Fibroblast of villous mesenchyme (primary cell): ENCODE measurements at regions not wholly inside any gene's neighbourhood (a gene's known extent, or its start where the extent isn't known, plus 50 kb on each side); places are given as distances from the start of the nearest gene placed in this dataset.

Source experiments
- DNase-seq: peaks from one replicate; pipeline ENCODE4 v3.0.0-alpha.2; 2010; ENCODE audit warnings: low read depth
- H3K4me3 ChIP-seq: 2 replicates; pipeline ENCODE4 v1.5.1; 2011; ENCODE audit warnings: low read depth, mild to moderate bottlenecking, low read length
- TF ChIP-seq, protein P1 (sequence below): IDR thresholded peaks from 2 replicates; pipeline ENCODE4 v1.5.1; 2012; ENCODE audit warnings: low read depth, mild to moderate bottlenecking, low read length; ENCODE audit not compliant: insufficient read depth

DNA sequence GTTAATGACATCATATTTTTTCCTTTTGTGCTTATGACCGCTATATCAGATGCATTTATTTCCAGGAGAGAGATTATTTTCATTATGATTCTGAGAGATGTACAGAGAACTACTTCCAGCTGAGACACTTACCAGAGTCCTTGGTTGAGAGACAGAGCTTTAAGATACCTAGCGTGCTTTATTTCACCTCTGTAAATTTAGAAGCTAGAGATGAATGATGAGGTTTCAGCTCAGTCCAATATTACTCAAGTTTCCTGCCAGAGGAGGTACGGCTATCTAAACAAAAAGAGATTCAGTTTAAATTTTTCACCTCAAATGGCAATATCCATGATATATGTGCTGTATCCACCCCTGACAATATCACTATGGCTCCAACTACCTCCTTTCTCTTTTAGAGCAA is 182.6 kb upstream of the FAM3C start:
- H3K4me3 ChIP-seq: no peak overlapping the region
- TF ChIP-seq, protein P1, sequence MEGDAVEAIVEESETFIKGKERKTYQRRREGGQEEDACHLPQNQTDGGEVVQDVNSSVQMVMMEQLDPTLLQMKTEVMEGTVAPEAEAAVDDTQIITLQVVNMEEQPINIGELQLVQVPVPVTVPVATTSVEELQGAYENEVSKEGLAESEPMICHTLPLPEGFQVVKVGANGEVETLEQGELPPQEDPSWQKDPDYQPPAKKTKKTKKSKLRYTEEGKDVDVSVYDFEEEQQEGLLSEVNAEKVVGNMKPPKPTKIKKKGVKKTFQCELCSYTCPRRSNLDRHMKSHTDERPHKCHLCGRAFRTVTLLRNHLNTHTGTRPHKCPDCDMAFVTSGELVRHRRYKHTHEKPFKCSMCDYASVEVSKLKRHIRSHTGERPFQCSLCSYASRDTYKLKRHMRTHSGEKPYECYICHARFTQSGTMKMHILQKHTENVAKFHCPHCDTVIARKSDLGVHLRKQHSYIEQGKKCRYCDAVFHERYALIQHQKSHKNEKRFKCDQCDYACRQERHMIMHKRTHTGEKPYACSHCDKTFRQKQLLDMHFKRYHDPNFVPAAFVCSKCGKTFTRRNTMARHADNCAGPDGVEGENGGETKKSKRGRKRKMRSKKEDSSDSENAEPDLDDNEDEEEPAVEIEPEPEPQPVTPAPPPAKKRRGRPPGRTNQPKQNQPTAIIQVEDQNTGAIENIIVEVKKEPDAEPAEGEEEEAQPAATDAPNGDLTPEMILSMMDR: no peak

DNA sequence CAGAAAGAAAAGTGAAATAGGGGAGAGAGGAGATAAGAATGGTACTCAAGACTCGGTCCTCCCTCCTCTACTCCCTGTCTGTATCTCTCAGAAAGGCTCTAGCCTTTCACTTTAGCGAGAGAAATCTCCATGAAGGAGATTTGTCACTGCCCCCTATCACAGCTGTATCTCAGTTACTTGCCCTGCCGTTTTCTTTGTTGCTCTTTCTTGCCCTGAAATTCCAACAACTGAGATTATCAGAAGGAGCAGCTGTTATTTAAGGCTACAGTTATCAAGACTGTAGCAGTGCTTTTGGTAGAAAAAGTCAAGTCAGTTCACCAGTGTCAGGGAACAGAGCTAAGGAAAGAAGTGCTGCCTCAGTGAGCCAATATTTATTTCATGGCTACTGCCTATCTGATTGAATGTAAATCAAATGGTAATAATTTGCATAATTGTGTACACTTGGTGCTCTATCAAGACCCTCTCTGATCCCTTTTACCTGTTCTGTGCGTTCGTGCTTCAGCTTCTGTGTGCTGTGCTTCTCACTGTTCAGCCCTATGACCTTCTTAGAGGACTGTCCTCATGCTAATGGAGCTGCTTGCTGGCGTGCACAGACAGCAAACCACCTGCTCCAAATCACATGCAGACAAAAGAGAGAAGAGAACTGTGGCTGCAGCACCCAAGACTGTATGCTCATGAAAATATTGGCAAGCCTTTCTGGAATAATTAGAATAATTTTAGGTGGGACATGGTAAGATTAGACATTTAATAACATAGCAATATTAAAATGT is 180.2 kb upstream of the FAM3C start:
- no peak overlapping the region for H3K4me3 ChIP-seq
- TF ChIP-seq, protein P1: no peak
- DNase-seq: no peak

More for the DNA sequence above, 182.6 kb upstream of the FAM3C start:
- no peak for DNase-seq

DNA sequence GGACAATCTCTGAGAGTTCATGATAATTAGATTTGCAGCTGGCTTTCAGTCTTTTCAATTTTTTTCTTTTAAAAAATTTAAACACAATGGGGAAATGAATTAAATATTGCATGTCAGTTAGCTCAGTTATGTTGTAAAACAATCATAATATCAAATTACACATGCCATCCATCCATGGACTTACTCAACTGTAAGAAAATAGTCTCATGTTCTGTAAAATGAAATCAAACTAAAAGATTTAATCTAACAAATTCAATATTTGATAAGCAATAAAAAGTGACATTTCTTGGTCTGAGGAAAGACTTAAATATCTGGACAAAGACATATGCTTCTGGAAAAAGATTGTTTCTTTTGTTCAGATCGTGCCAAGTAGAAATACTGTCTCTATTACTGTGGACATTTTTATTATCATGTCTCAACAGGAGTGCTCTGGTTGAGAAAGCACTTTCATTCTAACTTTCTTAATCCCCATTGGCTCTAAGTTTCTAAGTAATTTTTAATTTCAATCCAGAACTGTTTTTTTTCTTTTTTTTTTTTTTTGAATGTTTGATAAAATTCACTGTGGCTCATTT is 179.2 kb upstream of the FAM3C start:
- H3K4me3 ChIP-seq: no peak overlapping the region
- TF ChIP-seq, protein P1: no peak
- DNase-seq: no peak

DNA sequence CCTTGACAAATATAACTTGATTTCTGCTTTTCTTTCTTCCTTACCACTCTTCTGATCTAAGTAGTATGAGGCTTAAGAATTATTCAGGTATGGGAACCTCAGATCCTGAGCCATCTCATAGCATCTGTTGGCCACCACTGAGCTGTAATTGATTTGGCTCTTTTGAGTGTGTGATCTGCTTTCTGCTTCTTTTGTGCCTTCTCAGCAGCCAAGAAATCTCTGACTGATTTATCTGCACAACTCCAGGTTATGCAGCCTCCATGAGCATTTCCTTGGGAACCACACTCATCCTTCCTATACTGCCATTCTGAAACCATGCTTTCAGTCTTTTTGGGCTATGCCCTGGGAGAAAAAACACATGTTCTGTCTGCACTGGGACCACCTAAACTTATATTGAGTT is 178.0 kb upstream of the FAM3C start:
- TF ChIP-seq, protein P1: no peak
- H3K4me3 ChIP-seq: no peak overlapping the region
- no peak for DNase-seq

DNA sequence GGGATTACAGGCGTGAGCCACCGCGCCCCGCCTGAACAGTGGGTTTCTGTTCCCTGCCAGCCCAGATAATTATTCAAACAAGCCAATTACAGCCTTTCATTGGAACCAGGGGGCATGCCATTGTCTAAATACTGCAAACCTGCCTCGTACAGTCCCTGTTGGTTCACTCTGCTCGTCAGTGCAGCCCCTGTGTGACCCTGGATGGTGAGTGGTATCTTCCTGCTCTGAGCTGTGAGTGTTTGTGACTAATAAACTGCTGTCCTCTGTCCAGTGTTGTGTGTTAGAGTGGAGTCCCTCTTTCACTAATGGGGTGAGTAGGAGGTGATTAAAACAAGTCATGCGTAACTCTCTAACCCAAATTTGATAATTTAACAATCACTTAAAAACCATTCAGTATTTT is 176.5 kb upstream of the FAM3C start:
- no peak for DNase-seq
- no peak overlapping the region for H3K4me3 ChIP-seq
- TF ChIP-seq, protein P1: no peak

DNA sequence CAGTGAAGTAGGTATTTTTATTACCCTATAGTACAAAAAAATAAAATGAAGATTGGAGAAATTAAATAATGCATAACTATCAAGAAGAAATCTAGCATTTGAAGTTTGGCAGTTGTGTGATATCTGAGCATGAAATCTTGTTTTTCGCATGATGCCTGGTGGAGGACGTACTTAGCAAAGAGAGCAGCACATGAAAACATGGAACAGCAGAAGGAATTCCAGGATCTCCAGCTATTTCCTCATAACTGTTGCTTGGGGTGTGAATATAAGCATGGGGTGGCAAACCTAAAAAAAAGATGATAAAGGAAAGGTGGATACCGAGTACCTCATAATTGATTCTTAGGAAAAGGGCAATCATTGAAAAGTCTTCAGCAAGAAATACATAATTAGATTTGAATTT is 174.3 kb upstream of the FAM3C start:
- H3K4me3 ChIP-seq: no peak overlapping the region
- no peak for DNase-seq
- TF ChIP-seq, protein P1: no peak

DNA sequence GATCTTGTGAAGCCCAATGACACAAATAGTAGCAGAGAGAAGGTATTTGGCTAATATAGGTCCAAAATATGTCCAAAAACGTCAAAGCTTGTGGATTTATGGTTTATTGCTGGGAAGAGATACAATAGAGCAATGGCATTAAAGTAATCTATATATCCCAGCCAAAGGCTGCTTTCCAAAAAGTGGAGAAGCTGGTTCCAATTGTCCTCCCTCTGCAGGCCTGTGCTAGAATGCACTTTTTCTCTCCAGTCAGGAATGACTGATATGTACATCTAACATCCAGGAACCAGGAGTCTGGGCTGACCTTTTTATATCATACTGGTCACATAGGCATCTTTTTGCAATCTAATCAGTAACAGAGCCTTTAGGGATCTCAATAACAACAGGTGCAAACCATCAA is 167.1 kb upstream of the FAM3C start:
- no peak for DNase-seq

More for the DNA sequence above, 167.1 kb upstream of the FAM3C start:
- no peak overlapping the region for H3K4me3 ChIP-seq
- TF ChIP-seq, protein P1: peak; percentile 33
